ENCODE measurements at regions not wholly inside any gene's neighbourhood (a gene's known extent, or its start where the extent isn't known, plus 50 kb on each side); places are given as distances from the start of the nearest gene placed in this dataset.

DNA sequence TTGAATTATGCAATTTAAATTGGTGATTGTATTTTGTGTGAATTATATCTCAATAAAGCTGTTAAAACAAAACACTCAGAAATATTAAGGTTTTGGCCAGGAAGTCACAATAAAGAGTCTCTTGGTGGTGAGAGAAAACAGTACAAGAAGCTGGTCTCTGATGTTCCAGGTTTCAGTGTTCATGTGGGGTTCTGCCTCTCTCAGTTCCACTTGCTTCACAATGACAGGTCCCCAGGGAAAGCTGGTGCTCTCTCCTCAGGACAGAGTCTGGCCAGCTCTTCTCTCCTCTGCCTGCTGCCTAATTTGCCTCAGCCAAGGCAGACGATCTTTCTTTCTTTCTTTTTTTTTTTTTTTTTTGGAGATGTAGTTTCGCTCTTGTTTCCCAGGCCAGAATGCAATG, 342.9 kb upstream of the PLXNA2 start:
- Histone ChIP-seq H3K4me2 (no peak overlapping the region), H3K4me1 (replicated peaks; ENCODE audit: insufficient read depth) (no peaks in the 10 kb centered on the region), H3K27ac (no peak overlapping the region), H2AFZ (no peak overlapping the region), H3K79me2 (ENCODE audit: low read depth) (no peaks in the 10 kb centered on the region), H3K9me3 (ENCODE audit: insufficient read depth, low read depth) (no peaks in the 10 kb centered on the region), H3K9me2 (ENCODE audit: insufficient read depth) (no peaks in the 10 kb centered on the region), H3K36me3 (ENCODE audit: low read depth) (no peaks in the 10 kb centered on the region), H4K20me1 (ENCODE audit: insufficient read depth) (no peaks in the 10 kb centered on the region), H3F3A (ENCODE audit: insufficient read depth, low read depth) (no peaks in the 10 kb centered on the region), H3K4me3 (no peak overlapping the region), H3K27me3 (ENCODE audit: insufficient read depth, low read depth) (peaks cover 28% of the 10 kb centered on the region)
- intact Hi-C loops (cut with micrococcal nuclease; ENCODE audit: unreplicated experiment) = no loop called here
- TF ChIP-seq, protein P1, sequence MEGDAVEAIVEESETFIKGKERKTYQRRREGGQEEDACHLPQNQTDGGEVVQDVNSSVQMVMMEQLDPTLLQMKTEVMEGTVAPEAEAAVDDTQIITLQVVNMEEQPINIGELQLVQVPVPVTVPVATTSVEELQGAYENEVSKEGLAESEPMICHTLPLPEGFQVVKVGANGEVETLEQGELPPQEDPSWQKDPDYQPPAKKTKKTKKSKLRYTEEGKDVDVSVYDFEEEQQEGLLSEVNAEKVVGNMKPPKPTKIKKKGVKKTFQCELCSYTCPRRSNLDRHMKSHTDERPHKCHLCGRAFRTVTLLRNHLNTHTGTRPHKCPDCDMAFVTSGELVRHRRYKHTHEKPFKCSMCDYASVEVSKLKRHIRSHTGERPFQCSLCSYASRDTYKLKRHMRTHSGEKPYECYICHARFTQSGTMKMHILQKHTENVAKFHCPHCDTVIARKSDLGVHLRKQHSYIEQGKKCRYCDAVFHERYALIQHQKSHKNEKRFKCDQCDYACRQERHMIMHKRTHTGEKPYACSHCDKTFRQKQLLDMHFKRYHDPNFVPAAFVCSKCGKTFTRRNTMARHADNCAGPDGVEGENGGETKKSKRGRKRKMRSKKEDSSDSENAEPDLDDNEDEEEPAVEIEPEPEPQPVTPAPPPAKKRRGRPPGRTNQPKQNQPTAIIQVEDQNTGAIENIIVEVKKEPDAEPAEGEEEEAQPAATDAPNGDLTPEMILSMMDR (conservative IDR thresholded peaks at IDR 0.05) = no peak
- no peak for TF ChIP-seq EZH2 (IDR thresholded peaks at IDR 0.05; ENCODE audit: low read depth)
- BruUV-seq (replicated peaks) = no TSS peak
- POLR2A ChIA-PET (ENCODE audit: unreplicated experiment) = no interaction called here
- no peak for DNase-seq
- CTCF ChIA-PET = no interaction called here

DNA sequence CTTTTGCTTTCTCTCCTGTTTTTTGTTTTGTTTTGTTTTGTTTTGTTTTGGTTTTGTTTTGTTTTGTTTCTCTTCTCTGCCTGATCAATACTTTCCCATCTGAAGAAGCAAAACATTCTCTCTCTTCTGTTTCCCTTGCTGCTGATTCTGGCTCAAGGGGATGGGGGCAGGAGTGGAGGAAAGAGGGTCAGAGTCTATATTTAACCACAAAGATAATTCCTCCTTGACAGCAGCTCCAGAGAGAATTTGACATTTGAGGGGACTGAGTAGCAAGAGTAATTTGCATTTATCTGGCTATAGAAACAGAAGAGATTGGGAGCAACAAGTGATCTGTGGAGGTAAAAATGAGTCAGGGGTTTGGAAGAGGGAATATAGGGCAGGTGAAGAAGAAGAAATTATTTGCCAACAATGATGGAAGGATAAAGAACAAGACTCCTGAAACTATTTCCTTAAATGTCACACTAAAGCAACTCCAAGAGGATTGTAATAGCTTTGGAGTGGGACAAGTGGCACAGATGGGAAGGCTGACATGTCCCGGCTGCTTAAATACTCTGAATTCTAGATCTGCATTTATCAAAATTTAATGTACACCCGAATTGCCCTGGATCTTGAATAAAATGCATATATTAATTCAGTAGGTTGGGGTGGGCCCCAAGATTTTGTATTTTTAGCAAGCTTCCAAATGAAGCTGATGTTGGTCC, 349.3 kb upstream of the PLXNA2 start:
- Histone ChIP-seq H4K20me1 (ENCODE audit: insufficient read depth) (no peaks in the 10 kb centered on the region), H3K27ac (no peak overlapping the region), H3F3A (ENCODE audit: insufficient read depth, low read depth) (no peaks in the 10 kb centered on the region), H3K36me3 (ENCODE audit: low read depth) (no peaks in the 10 kb centered on the region), H3K9me3 (ENCODE audit: insufficient read depth, low read depth) (no peaks in the 10 kb centered on the region), H2AFZ (no peak overlapping the region), H3K27me3 (ENCODE audit: insufficient read depth, low read depth) (peaks cover 7% of the 10 kb centered on the region; the same call in 1 of the 2 replicates), H3K9me2 (ENCODE audit: insufficient read depth) (no peaks in the 10 kb centered on the region), H3K4me1 (replicated peaks; ENCODE audit: insufficient read depth) (no peaks in the 10 kb centered on the region), H3K4me3 (no peak overlapping the region), H3K79me2 (ENCODE audit: low read depth) (no peaks in the 10 kb centered on the region), H3K4me2 (no peak overlapping the region)
- no peak for DNase-seq
- POLR2A ChIA-PET (ENCODE audit: unreplicated experiment) = no interaction called here
- no peak for TF ChIP-seq EZH2 (IDR thresholded peaks at IDR 0.05; ENCODE audit: low read depth)
- TF ChIP-seq, protein P1 (conservative IDR thresholded peaks at IDR 0.05) = no peak
- CTCF ChIA-PET = no interaction called here
- intact Hi-C loops (cut with micrococcal nuclease; ENCODE audit: unreplicated experiment) = no loop called here
- BruUV-seq (replicated peaks) = no TSS peak

DNA sequence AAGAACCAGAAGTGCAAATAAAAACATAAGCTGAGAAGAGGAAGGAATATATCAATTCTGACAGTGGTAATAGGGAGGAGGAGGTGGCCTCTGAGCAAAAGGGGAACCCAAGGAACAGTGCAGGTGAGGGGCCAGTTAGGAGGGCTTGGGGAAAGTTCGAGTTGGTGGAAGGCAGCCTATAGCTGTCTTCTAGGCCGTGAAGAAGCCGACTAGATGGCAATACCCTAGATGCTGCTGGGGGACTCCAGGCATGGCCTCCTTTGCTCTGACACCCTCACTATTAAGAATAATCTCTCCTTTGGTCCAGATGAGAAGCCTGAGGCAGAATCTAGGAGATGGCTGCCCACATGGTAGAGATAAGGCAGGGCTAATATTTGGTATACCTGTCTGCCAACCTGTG, 351.1 kb upstream of the PLXNA2 start:
- no peaks in the 10 kb centered on the region for H3K36me3 ChIP-seq (ENCODE audit: low read depth)
- CTCF ChIA-PET = no interaction called here

More for the DNA sequence above, 351.1 kb upstream of the PLXNA2 start:
- no peaks in the 10 kb centered on the region for H3K9me2 ChIP-seq (ENCODE audit: insufficient read depth)
- no TSS peak for BruUV-seq (replicated peaks)
- H3K4me3 ChIP-seq = no peak overlapping the region
- no peaks in the 10 kb centered on the region for H3K79me2 ChIP-seq (ENCODE audit: low read depth)
- H3F3A ChIP-seq (ENCODE audit: insufficient read depth, low read depth) = no peaks in the 10 kb centered on the region
- DNase-seq = no peak
- H3K4me1 ChIP-seq (replicated peaks; ENCODE audit: insufficient read depth) = no peaks in the 10 kb centered on the region
- no peaks in the 10 kb centered on the region for H3K9me3 ChIP-seq (ENCODE audit: insufficient read depth, low read depth)
- no peak overlapping the region for H2AFZ ChIP-seq
- intact Hi-C loops (cut with micrococcal nuclease; ENCODE audit: unreplicated experiment) = no loop called here
- POLR2A ChIA-PET (ENCODE audit: unreplicated experiment) = no interaction called here
- H4K20me1 ChIP-seq (ENCODE audit: insufficient read depth) = no peaks in the 10 kb centered on the region
- H3K27ac ChIP-seq = no peak overlapping the region
- no peak overlapping the region for H3K4me2 ChIP-seq
- H3K27me3 ChIP-seq (ENCODE audit: insufficient read depth, low read depth) = peaks cover 16% of the 10 kb centered on the region; the same call in 1 of the 2 replicates
- TF ChIP-seq, protein P1 (conservative IDR thresholded peaks at IDR 0.05) = no peak
- no peak for TF ChIP-seq EZH2 (IDR thresholded peaks at IDR 0.05; ENCODE audit: low read depth)

All from PC-9 (cell line).